HuH-7 (cell line): ENCODE measurements at regions not wholly inside any gene's neighbourhood (a gene's known extent, or its start where the extent isn't known, plus 50 kb on each side); places are given as distances from the start of the nearest gene placed in this dataset.

Source experiments
- DNase-seq: peaks from one replicate; pipeline ENCODE4 v3.0.0; 2011; ENCODE audit warnings: low spot score

DNA sequence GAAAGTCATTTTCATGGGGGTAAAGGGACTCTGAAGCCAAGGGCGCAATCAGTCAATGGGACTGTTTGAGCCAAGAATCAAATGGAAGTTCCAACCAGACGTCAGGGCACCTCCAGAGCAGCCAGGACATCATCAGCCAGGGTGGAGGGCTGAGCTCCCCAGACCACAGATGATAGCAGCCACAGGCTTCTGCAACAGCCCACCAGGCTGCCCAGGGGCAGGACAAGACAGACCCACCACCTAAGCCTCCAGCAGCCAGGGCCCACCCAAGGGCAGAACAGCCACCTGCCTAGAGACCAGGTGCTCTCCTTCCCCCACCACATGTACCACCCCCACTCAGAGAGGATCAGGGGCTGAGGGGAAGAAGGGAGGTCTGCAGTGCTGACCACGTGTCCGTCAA lies 53.8 kb upstream of the SLC66A3 start:
- DNase-seq = no peak

DNA sequence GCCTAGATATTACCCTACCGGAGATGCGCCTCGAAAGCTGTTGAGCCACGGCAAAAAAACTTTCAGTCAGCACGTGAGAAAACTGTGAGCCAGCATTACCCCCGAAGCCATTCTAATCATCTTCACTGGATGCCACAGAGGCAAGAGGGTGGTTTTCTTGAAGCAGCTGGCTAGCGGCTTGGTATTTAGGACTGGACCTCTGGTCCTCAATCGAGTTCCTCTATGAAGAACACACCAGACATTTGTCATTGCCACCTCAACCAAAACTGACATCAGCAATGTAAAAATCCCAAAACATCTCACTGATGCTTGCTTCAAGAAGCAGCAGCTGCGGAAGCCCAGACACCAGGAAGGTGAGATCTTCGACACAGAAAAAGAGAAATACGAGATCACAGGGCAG lies 52.8 kb upstream of the SLC66A3 start:
- DNase-seq = no peak

DNA sequence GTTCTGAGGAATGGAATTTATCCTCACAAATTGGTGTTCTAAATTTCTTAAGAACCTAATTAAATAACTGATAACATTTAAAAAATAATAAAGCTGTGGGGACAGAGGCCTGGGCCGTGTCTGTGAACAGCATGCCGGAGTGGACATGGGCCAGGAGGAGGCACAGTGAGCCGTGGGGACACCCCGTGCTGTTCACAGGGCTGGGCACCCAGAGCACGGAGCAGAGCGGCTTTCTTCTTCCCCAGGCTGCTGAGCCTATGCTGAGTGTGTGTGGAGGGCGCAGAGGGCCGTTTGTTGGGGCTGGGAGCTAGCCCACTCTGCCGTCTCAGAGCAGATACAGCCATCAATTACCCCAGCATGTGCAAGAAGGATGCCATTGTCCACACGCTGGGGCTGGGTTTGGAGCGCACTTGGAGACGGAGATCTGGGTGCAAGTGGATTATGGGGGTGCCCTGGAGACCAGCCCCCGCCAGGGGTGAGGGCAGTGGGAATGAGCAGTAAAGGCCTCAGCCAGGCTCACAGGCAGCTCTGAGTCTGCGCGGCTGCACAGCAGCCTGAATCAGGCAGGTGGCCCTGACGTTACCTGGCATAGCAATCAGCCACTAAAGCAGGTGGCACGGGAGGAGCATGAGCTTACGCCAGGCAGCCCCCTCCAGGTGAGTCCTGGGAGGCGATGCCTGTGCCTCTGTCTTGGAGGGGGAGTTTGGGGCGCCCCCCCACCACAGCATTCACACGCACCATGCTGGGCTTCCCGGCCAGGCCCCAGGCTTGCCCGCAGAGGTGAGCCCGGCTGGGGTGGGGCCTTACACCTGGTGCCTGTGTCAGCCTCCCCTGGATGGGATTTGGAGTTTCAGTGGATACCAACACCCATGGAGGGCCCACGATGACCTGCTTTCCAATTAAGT lies 52.1 kb upstream of the SLC66A3 start:
- no peak for DNase-seq

DNA sequence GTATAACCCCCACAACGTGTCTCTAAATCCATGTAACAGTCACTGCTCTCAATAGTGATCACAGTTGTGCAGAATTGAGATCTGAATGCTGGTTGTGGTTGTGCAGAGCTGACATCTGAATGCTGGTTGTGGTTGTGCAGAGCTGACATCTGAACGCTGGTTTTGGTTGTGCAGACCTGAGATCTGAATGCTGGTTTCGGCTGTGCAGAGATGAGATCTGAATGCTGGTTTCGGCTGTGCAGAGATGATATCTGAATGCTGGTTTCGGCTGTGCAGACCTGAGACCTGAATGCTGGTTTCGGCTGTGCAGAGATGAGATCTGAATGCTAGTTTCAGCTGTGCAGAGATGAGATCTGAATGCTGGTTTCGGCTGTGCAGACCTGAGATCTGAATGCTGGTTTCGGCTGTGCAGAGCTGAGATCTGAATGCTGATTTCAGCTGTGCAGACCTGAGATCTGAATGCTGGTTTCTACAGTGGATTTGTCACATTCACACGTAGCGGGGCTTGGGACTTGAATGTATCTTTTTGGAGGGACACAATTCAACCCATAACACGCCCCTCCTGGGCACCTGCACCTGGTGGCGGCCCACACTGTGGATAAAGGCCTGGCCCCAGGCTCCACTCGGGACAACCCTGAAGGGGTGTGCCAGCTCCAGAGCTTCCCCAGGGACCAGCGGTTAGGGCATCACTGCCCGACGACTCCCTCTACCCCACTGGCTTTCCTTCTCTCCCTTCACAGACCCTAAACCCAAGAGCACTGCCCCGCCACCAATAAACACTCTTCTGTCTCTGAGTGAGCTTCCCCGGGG lies 51.1 kb upstream of the SLC66A3 start:
- DNase-seq = no peak

DNA sequence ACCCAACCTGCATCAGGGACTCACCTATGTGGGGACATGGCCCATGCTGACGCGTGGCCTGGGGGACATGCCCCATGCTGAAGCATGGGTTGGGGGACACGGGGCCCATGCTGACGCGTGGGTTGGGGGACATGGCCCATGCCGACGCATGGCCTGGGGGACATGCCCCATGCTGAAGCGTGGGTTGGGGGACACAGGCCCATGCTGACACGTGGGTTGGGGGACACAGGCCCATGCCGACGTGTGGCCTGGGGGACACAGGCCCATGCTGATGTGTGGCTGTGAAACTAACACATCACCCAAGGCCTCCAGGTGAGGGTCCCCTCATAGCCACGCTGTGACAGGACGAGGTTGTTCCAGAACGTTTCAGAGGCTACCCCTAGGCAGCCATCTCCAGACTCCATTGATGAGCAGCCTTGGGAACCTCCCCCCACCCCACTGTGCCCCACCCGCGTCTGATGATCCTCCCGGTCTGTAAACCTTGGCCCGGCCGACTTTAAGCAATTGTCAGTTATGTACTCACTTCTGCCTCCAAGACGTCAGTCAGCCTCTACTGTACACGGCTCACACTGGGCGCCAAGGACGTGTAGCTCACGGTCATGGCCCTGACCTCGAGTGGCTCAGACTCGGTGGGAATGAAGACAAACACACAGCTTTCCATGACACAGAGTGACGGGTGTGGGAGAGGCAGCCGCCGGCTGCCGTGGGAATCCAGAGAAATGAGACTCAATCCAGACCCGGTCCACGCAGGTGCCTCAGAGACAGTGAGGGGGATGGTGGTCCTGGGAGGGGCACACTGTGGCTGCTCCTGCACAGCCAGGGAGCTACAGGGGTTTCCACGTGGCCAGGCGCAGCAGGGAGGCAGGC lies 50.2 kb upstream of the SLC66A3 start:
- no peak for DNase-seq
